Endodermal cell (in vitro differentiated cells): ENCODE measurements at regions not wholly inside any gene's neighbourhood (a gene's known extent, or its start where the extent isn't known, plus 50 kb on each side); places are given as distances from the start of the nearest gene placed in this dataset.

Source experiments
- DNase-seq: peaks from one replicate; pipeline ENCODE4 v3.0.0-alpha.2; 2017
- H3K27ac ChIP-seq: 2 replicates; pipeline ENCODE4 v1.5.1; 2013; ENCODE audit warnings: mild to moderate bottlenecking, low read depth, low read length, moderate library complexity
- H3K27me3 ChIP-seq: 2 replicates; pipeline ENCODE4 v1.6.1; 2013; ENCODE audit warnings: mild to moderate bottlenecking, low read length, moderate library complexity; ENCODE audit not compliant: insufficient read depth, control insufficient read depth, poor library complexity, severe bottlenecking
- H3K36me3 ChIP-seq: 2 replicates; pipeline ENCODE4 v1.7.0; 2013; ENCODE audit warnings: mild to moderate bottlenecking, low read length, moderate library complexity; ENCODE audit not compliant: control insufficient read depth, insufficient read depth
- H3K4me1 ChIP-seq: one replicate; pipeline ENCODE4 v1.7.0; 2013; ENCODE audit warnings: low read length; ENCODE audit not compliant: control insufficient read depth, insufficient read depth
- H3K4me3 ChIP-seq: 2 replicates; pipeline ENCODE4 v1.5.1; 2013; ENCODE audit warnings: mild to moderate bottlenecking, low read length, moderate library complexity
- H3K9ac ChIP-seq: 2 replicates; pipeline ENCODE4 v1.6.1; 2013; ENCODE audit warnings: mild to moderate bottlenecking, low read length, moderate library complexity; ENCODE audit not compliant: poor library complexity, severe bottlenecking; ENCODE audit errors: extremely low read depth
- H3K9me3 ChIP-seq: 2 replicates; pipeline ENCODE4 v1.6.1; 2013; ENCODE audit warnings: mild to moderate bottlenecking, low read length, moderate library complexity; ENCODE audit not compliant: control insufficient read depth
- H3K27ac Mint-ChIP-seq: 2 replicates; pipeline ENCODE4 v1.8.0; 2020; ENCODE audit warnings: mixed read lengths
- H3K27me3 Mint-ChIP-seq: 2 replicates; pipeline ENCODE4 v1.8.0; 2021; ENCODE audit warnings: mild to moderate bottlenecking, mixed read lengths; ENCODE audit not compliant: insufficient read depth
- H3K36me3 Mint-ChIP-seq: 2 replicates; pipeline ENCODE4 v1.8.0; 2020; ENCODE audit warnings: low read depth, mixed read lengths
- H3K4me1 Mint-ChIP-seq: 2 replicates; pipeline ENCODE4 v1.8.0; 2020; ENCODE audit warnings: mixed read lengths
- H3K4me3 Mint-ChIP-seq: 2 replicates; pipeline ENCODE4 v1.8.0; 2020; ENCODE audit warnings: mild to moderate bottlenecking, moderate library complexity, mixed read lengths
- H3K9me3 Mint-ChIP-seq: 2 replicates; pipeline ENCODE4 v1.8.0; 2020; ENCODE audit warnings: mild to moderate bottlenecking, mixed read lengths
- WGBS, 2 experiments: methylation state at CpG; one replicate each; pipeline versions ENCODE4 v1.1.5 to v1.1.7; 2013; ENCODE audit warnings: missing lambda C conversion rate in 2 of 2, mixed read lengths in 1 of 2; ENCODE audit not compliant: insufficient coverage in 1 of 2, insufficient read length in 1 of 2; 5-methylcytosine and 5-hydroxymethylcytosine counted together
- TF ChIP-seq, protein P1 (sequence below): fragments of 200-600 bp; sonication (generic); conservative IDR thresholded peaks from 2 replicates; pipeline ENCODE4 v1.5.0; 2021; ENCODE audit warnings: antibody characterized with exemption, mild to moderate bottlenecking

DNA sequence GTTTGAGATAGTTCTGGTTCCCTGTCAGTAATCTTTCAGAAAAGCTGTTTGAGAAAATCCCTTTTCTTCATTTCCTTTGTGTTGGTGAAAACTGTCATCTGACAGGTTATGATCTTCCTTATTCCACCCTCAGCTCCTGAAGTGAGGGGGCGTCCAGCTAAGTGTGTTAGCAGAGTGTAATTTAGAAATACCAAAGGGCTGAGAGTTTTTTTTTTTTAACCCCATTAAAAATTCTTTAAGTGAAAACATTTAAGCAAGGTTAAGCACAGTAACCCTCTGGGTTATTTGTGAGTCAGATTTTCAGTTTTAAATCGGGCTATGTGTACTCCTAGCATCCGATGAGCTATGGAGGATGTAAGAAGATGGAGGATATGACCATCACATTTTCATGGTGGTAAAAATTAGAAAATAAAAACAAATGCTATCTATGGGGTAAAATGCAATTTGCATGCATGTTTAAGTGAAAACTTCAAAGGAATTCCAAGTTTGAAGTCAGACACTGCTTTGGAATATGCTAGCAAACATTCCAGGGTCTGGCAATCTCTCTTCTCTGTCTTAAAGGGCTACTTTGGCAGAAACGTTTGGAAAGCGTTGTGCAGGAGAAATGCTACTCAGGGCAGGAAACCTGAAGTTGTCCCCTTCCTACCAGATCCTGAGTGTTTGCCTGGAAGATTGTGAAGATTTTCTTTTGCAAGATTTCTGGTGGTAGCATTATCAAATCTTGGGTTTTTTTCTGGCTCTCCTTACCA, 197.0 kb upstream of the PRICKLE1 start:
- no peaks in the 10 kb centered on the region for H3K36me3 ChIP-seq
- Mint-ChIP-seq H3K27ac (no peak overlapping the region), H3K4me1 (peaks cover 26% of the 10 kb centered on the region), H3K4me3 (no peak overlapping the region), H3K27me3 (peaks cover 9% of the 10 kb centered on the region), H3K9me3 (no peaks in the 10 kb centered on the region), H3K36me3 (no peaks in the 10 kb centered on the region)
- peaks cover 8% of the 10 kb centered on the region for H3K4me1 ChIP-seq
- no peak overlapping the region for H3K4me3 ChIP-seq
- WGBS, 2 experiments = 89 to 93% methylated on average over 4 of the region's 5 CpGs
- H3K27ac ChIP-seq = no peak overlapping the region
- no peak overlapping the region for H3K9ac ChIP-seq
- no peaks in the 10 kb centered on the region for H3K27me3 ChIP-seq
- DNase-seq = no peak
- no peaks in the 10 kb centered on the region for H3K9me3 ChIP-seq
- TF ChIP-seq, protein P1, sequence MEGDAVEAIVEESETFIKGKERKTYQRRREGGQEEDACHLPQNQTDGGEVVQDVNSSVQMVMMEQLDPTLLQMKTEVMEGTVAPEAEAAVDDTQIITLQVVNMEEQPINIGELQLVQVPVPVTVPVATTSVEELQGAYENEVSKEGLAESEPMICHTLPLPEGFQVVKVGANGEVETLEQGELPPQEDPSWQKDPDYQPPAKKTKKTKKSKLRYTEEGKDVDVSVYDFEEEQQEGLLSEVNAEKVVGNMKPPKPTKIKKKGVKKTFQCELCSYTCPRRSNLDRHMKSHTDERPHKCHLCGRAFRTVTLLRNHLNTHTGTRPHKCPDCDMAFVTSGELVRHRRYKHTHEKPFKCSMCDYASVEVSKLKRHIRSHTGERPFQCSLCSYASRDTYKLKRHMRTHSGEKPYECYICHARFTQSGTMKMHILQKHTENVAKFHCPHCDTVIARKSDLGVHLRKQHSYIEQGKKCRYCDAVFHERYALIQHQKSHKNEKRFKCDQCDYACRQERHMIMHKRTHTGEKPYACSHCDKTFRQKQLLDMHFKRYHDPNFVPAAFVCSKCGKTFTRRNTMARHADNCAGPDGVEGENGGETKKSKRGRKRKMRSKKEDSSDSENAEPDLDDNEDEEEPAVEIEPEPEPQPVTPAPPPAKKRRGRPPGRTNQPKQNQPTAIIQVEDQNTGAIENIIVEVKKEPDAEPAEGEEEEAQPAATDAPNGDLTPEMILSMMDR = no peak

DNA sequence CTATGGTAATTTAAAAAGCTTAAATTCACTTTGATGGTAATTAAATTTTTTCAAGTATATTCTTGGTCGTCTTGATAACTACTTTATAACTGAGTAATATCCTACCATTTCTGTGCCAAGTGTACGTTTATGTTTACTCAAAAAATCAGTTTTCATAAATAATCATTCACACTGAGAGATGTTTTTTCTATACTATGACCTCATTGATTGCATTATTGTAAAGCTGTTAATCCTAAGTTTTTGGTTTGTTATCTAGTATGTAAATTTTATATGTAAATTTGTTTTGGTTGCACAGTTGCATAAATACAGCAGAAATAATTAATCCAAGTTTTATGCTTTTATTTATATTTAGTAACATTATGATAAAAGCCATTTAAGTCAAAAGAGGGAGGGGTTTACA, 196.4 kb upstream of the PRICKLE1 start:
- Histone ChIP-seq H3K4me3 (no peak overlapping the region), H3K36me3 (no peaks in the 10 kb centered on the region), H3K9ac (no peak overlapping the region), H3K4me1 (peaks cover 8% of the 10 kb centered on the region), H3K27ac (no peak overlapping the region), H3K27me3 (no peaks in the 10 kb centered on the region), H3K9me3 (no peaks in the 10 kb centered on the region)
- no peaks in the 10 kb centered on the region for H3K9me3 Mint-ChIP-seq
- 83 to 85% methylated on average over 1 to 2 of the region's 2 CpGs for WGBS, 2 experiments
- TF ChIP-seq, protein P1 = no peak
- DNase-seq = no peak
- H3K36me3 Mint-ChIP-seq = no peaks in the 10 kb centered on the region
- no peak overlapping the region for H3K27ac Mint-ChIP-seq
- peaks cover 13% of the 10 kb centered on the region for H3K27me3 Mint-ChIP-seq
- peaks cover 24% of the 10 kb centered on the region for H3K4me1 Mint-ChIP-seq
- no peak overlapping the region for H3K4me3 Mint-ChIP-seq

DNA sequence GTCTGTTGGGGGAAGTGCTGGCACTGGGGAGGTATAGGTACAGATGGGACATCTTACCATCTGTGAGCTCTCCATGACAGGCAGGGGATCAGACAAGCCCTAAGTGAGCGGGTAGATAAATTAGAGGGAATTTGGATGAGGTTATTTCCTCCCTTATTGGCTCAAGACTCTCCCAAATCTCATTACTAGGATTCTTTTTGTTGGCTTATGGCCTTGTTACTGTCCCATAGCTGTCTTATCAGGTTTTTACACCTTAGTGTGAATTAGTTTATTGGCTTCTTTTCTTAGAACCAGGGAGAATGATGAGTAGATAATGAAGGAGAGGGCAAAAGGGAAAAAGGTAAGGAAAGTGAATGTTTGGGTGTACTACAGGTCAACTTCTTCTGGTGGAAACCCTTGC, 191.1 kb upstream of the PRICKLE1 start:
- TF ChIP-seq, protein P1 = no peak
- no peak for DNase-seq
- no peaks in the 10 kb centered on the region for H3K36me3 Mint-ChIP-seq
- no peaks in the 10 kb centered on the region for H3K9me3 Mint-ChIP-seq
- Histone ChIP-seq H3K9me3 (no peaks in the 10 kb centered on the region), H3K27me3 (peaks cover 18% of the 10 kb centered on the region), H3K4me1 (peaks cover 9% of the 10 kb centered on the region), H3K36me3 (no peaks in the 10 kb centered on the region), H3K9ac (no peak overlapping the region), H3K27ac (no peak overlapping the region), H3K4me3 (no peak overlapping the region)
- no peak overlapping the region for H3K4me3 Mint-ChIP-seq
- 50% methylated on average over 1 of the region's 1 CpG; no CpG with 5 or more reads in 1 of the 2 experiments for WGBS, 2 experiments
- peaks cover 50% of the 10 kb centered on the region for H3K27me3 Mint-ChIP-seq
- H3K27ac Mint-ChIP-seq = no peak overlapping the region
- peaks cover 26% of the 10 kb centered on the region for H3K4me1 Mint-ChIP-seq
